ENCODE measurements at regions not wholly inside any gene's neighbourhood (a gene's known extent, or its start where the extent isn't known, plus 50 kb on each side); places are given as distances from the start of the nearest gene placed in this dataset.
"Not testable (repeated sequence)": the region's sequence is repeated elsewhere in the genome, so short reads cannot be mapped to it uniquely, and the experiment has no call there.

- no peak overlapping the region for H3K4me2 ChIP-seq
- no peaks in the 10 kb centered on the region for H3K9me3 ChIP-seq
- H4K20me1 ChIP-seq (ENCODE audit: insufficient read depth), result no peaks in the 10 kb centered on the region
- H3K9ac ChIP-seq, result no peak overlapping the region
- H3K36me3 ChIP-seq (replicated peaks in 1 of 2; ENCODE audit: control insufficient read depth in 1 of 2, insufficient read depth in 2 of 2, low read length in 1 of 2), result no peaks in the 10 kb centered on the region
- no peaks in the 10 kb centered on the region for H3F3A ChIP-seq (replicated peaks; ENCODE audit: insufficient read depth)
- H3K4me3 ChIP-seq (ENCODE audit: low read depth in 2 of 2, low read length in 1 of 2), result no peak overlapping the region
- no peak overlapping the region for H2AFZ ChIP-seq (ENCODE audit: low read depth)
- no peaks in the 10 kb centered on the region for H3K79me2 ChIP-seq (ENCODE audit: insufficient read depth)
- DNase-seq, result no peak
- H3K27me3 ChIP-seq (ENCODE audit: insufficient read depth), result no peaks in the 10 kb centered on the region
- no peak overlapping the region for H3K27ac ChIP-seq (ENCODE audit: low read depth in 2 of 2, low read length in 1 of 2)
- ChIA-PET CTCF (interaction anchor here (0.6 to 8.4 kb wide), 3 partner anchors 19 to 56 kb away, joined by 3 to 68 read pairs (median 3); no protein-coding TSS in a partner anchor), POLR2A (no interaction called here)
- TF ChIP-seq USF2 (IDR thresholded peaks at IDR 0.05; ENCODE audit: borderline replicate concordance, low read depth, low read length), result no peak
- no peak for TF ChIP-seq REST (IDR thresholded peaks at IDR 0.05; ENCODE audit: low read depth, low read length)
- no peak for TF ChIP-seq NFIC (IDR thresholded peaks at IDR 0.05; ENCODE audit: borderline replicate concordance)
- no peak for TF ChIP-seq EZH2phosphoT487 (IDR thresholded peaks at IDR 0.05; ENCODE audit: borderline replicate concordance, low read depth)
- no peak for TF ChIP-seq GABPA (IDR thresholded peaks at IDR 0.05; ENCODE audit: low read depth)
- TF ChIP-seq JUND (IDR thresholded peaks at IDR 0.05), result no peak
- TF ChIP-seq SIN3A (IDR thresholded peaks at IDR 0.05; ENCODE audit: borderline replicate concordance, low read depth, low read length), result no peak
- no peak for TF ChIP-seq CHD2 (IDR thresholded peaks at IDR 0.05; ENCODE audit: low read length, partially characterized antibody)
- no peak for TF ChIP-seq RFX5 (IDR thresholded peaks at IDR 0.05; ENCODE audit: low read length)
- TF ChIP-seq YY1 (IDR thresholded peaks at IDR 0.05; ENCODE audit: low read depth), result no peak
- no peak for TF ChIP-seq RCOR1 (IDR thresholded peaks at IDR 0.05; ENCODE audit: low read length)
- no peak for TF ChIP-seq IRF3 (IDR thresholded peaks at IDR 0.05; ENCODE audit: low read depth, low read length)
- WGBS (ENCODE audit: low lambda C conversion rate), result 4% methylated on average over 1 of the region's 1 CpG
- H3K9me2 ChIP-seq, result no peaks in the 10 kb centered on the region
- no peaks in the 10 kb centered on the region for H3K4me1 ChIP-seq (ENCODE audit: control insufficient read depth in 1 of 2, insufficient read depth in 2 of 2, low read depth in 1 of 2, low read length in 1 of 2)
Measured at GRCh38 chr5:163352531-163352930, 84.9 kb upstream of the CCNG1 start.

GRCh38 chr5:163355811-163356210 lies 81.6 kb upstream of the CCNG1 start:
- H3K4me2 ChIP-seq; H3K9ac ChIP-seq; POLR2A ChIA-PET; H4K20me1 ChIP-seq (ENCODE audit: insufficient read depth); DNase-seq; H3K79me2 ChIP-seq (ENCODE audit: insufficient read depth); H3K27ac ChIP-seq (ENCODE audit: low read depth in 2 of 2, low read length in 1 of 2); H3K4me3 ChIP-seq (ENCODE audit: low read depth in 2 of 2, low read length in 1 of 2); H3K9me3 ChIP-seq; H3K9me2 ChIP-seq; H3K27me3 ChIP-seq (ENCODE audit: insufficient read depth); H2AFZ ChIP-seq (ENCODE audit: low read depth); H3K36me3 ChIP-seq (replicated peaks in 1 of 2; ENCODE audit: control insufficient read depth in 1 of 2, insufficient read depth in 2 of 2, low read length in 1 of 2); H3K4me1 ChIP-seq (ENCODE audit: control insufficient read depth in 1 of 2, insufficient read depth in 2 of 2, low read depth in 1 of 2, low read length in 1 of 2); H3F3A ChIP-seq (replicated peaks; ENCODE audit: insufficient read depth): not testable (repeated sequence)
- no CpG with 5 or more reads among the region's 21 CpGs for WGBS (ENCODE audit: low lambda C conversion rate)
- CTCF ChIA-PET, result interaction anchor here (1.0 to 1.3 kb wide), 3 partner anchors 9 to 53 kb away, joined by 3 to 4 read pairs (median 3); no protein-coding TSS in a partner anchor

All from SK-N-SH (cell line).